PFSK-1 (cell line): ENCODE measurements at regions not wholly inside any gene's neighbourhood (a gene's known extent, or its start where the extent isn't known, plus 50 kb on each side); places are given as distances from the start of the nearest gene placed in this dataset.

ENCODE experiments used
- FOXP2 ChIP-seq: optimal IDR thresholded peaks from 2 replicates; pipeline ENCODE3; 2011; ENCODE audit warnings: borderline replicate concordance, control low read depth, inconsistent platforms; ENCODE audit not compliant: insufficient read depth; ENCODE audit errors: extremely low read length, extremely low read depth
- POLR2AphosphoS5 ChIP-seq: IDR thresholded peaks from 2 replicates; pipeline ENCODE4 v1.6.1; 2012; ENCODE audit warnings: low read depth, mild to moderate bottlenecking, control low read depth, low read length, moderate library complexity
- REST ChIP-seq, 2 experiments: IDR thresholded peaks; 2 replicates each; pipeline versions ENCODE4 v1.6.1 to v1.8.0; 2011 to 2012; ENCODE audit warnings: low read depth in 2 of 2, low read length in 2 of 2, control low read depth in 1 of 2, inconsistent platforms in 1 of 2, mild to moderate bottlenecking in 1 of 2, moderate library complexity in 1 of 2; ENCODE audit not compliant: insufficient read depth in 1 of 2
- SIN3A ChIP-seq: IDR thresholded peaks from 2 replicates; pipeline ENCODE4 v1.6.1; 2012; ENCODE audit warnings: mild to moderate bottlenecking, low read length, moderate library complexity, borderline replicate concordance; ENCODE audit not compliant: insufficient read depth
- TAF1 ChIP-seq: IDR thresholded peaks from 2 replicates; pipeline ENCODE4 v1.6.1; 2012; ENCODE audit warnings: low read length, control low read depth, borderline replicate concordance; ENCODE audit not compliant: insufficient read depth

- TF ChIP-seq FOXP2 (no peak), SIN3A (no peak), POLR2AphosphoS5 (no peak), REST (IDR thresholded peaks at IDR 0.05; ENCODE audit: insufficient read depth in 1 of 2, low read depth in 2 of 2, low read length in 2 of 2) (no peak), TAF1 (no peak)
Measured at GRCh38 chr16:86138121-86139085, 239.4 kb downstream of the IRF8 start.

- TF ChIP-seq POLR2AphosphoS5, result no peak
- TF ChIP-seq SIN3A, result no peak
- TF ChIP-seq FOXP2, result no peak
- TF ChIP-seq TAF1, result no peak
- no peak for TF ChIP-seq REST (IDR thresholded peaks at IDR 0.05; ENCODE audit: insufficient read depth in 1 of 2, low read depth in 2 of 2, low read length in 2 of 2)
Measured at GRCh38 chr16:86142801-86143236, 243.9 kb downstream of the IRF8 start.

DNA sequence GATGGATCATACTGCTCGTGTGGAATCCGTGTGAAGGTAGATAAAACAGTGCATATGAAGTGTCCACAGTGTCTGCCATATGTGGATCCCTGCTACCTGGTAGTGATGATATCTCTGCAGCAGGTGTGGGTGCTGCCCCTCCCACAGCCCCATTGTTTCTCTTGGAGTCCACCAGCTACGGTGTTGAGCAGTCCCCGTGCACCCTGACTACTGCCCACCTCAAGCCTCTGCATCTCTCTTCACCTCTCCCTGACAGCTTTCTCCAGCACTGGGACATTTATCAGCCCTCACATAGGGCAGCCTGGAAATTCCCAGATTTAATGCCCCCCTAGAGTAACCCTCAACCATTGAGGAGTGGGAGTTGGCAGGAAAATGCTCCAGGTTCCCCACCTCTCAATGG lies 244.7 kb downstream of the IRF8 start:
- TF ChIP-seq REST (IDR thresholded peaks at IDR 0.05; ENCODE audit: insufficient read depth in 1 of 2, low read depth in 2 of 2, low read length in 2 of 2), result no peak
- TF ChIP-seq TAF1, result no peak
- no peak for TF ChIP-seq SIN3A
- no peak for TF ChIP-seq POLR2AphosphoS5
- TF ChIP-seq FOXP2, result no peak

DNA sequence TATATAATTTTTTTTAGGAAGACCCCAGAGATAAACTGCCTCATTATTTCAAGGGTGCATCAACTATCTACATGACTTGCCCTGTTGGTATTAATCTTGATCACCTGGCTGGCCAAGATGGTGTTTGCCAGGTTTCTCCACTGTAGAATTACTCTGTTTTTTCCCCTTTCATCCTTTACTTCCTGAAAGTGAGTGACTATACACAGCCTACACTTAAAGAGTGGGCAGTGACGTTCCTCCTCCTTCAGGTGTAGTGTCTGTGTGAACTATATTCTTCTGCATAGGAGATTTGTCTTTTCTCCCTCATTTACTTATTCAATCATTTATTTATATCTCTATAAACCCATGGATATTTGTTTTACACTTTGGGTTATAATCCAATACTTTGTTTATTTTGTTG lies 246.7 kb downstream of the IRF8 start:
- no peak for TF ChIP-seq POLR2AphosphoS5
- TF ChIP-seq FOXP2, result no peak
- TF ChIP-seq REST (IDR thresholded peaks at IDR 0.05; ENCODE audit: insufficient read depth in 1 of 2, low read depth in 2 of 2, low read length in 2 of 2), result no peak
- no peak for TF ChIP-seq TAF1
- TF ChIP-seq SIN3A, result no peak
